SK-N-SH treated with all-trans-retinoic acid at 6 μM for 48 hours (cell line): ENCODE measurements at regions not wholly inside any gene's neighbourhood (a gene's known extent, or its start where the extent isn't known, plus 50 kb on each side); places are given as distances from the start of the nearest gene placed in this dataset.

Experiments
- ARNTL ChIP-seq: fragments of 450-650 bp; formaldehyde crosslinking; IDR thresholded peaks from 2 replicates; pipeline ENCODE4 v1.5.0; 2020; ENCODE audit warnings: low read depth, mild to moderate bottlenecking, moderate library complexity, borderline replicate concordance
- ESRRG ChIP-seq: fragments of 250-450 bp; sonication (Bioruptor Pico); IDR thresholded peaks from 2 replicates; pipeline ENCODE4 v1.6.1; 2021; ENCODE audit warnings: mild to moderate bottlenecking
- GLIS3 ChIP-seq: fragments of 250-450 bp; sonication (Bioruptor Pico); IDR thresholded peaks from 2 replicates; pipeline ENCODE4 v1.5.0; 2020; ENCODE audit warnings: mild to moderate bottlenecking, moderate library complexity
- RARB ChIP-seq: fragments of 250-450 bp; sonication (Bioruptor Pico); IDR thresholded peaks from 2 replicates; pipeline ENCODE4 v1.8.0; 2021; ENCODE audit warnings: mild to moderate bottlenecking, moderate library complexity
- TOX ChIP-seq: fragments of 250-450 bp; sonication (Bioruptor Pico); IDR thresholded peaks from 2 replicates; pipeline ENCODE4 v1.8.0; 2021; ENCODE audit warnings: mild to moderate bottlenecking, moderate library complexity, borderline replicate concordance
- ZFP3 ChIP-seq: fragments of 250-450 bp; sonication (Bioruptor Pico); IDR thresholded peaks from 2 replicates; pipeline ENCODE4 v1.5.0; 2020; ENCODE audit warnings: mild to moderate bottlenecking, moderate library complexity
- ZNF565 ChIP-seq: fragments of 450-650 bp; formaldehyde crosslinking; conservative IDR thresholded peaks from 2 replicates; pipeline ENCODE4 v1.5.0; 2020; ENCODE audit warnings: low read depth, mild to moderate bottlenecking, moderate library complexity
- TF ChIP-seq, protein P1 (sequence below): fragments of 250-450 bp; sonication (Bioruptor Pico); IDR thresholded peaks from 2 replicates; pipeline ENCODE4 v1.8.0; 2020; ENCODE audit warnings: mild to moderate bottlenecking, moderate library complexity, borderline replicate concordance

DNA sequence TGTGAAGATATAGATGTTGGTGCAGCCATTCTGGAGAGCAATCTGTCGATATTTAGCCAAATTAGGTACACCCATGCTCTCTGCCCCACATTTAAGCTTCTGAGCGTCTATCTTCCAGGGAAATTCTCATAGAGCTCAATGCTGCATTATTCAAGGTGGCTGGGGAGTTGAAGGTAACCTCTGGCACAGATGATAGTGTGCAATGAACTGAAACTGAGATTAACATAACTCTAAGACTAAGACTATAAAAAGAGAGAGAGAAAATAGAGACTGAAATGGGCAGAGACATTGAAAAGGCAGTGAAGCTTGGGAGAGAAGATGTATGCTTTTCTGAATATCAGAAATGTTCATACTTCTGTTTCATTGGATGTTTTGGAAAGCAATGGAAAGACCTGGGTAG lies 1197.0 kb upstream of the AUTS2 start:
- TF ChIP-seq, protein P1, sequence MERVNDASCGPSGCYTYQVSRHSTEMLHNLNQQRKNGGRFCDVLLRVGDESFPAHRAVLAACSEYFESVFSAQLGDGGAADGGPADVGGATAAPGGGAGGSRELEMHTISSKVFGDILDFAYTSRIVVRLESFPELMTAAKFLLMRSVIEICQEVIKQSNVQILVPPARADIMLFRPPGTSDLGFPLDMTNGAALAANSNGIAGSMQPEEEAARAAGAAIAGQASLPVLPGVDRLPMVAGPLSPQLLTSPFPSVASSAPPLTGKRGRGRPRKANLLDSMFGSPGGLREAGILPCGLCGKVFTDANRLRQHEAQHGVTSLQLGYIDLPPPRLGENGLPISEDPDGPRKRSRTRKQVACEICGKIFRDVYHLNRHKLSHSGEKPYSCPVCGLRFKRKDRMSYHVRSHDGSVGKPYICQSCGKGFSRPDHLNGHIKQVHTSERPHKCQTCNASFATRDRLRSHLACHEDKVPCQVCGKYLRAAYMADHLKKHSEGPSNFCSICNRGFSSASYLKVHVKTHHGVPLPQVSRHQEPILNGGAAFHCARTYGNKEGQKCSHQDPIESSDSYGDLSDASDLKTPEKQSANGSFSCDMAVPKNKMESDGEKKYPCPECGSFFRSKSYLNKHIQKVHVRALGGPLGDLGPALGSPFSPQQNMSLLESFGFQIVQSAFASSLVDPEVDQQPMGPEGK (CRISPR knock-in tag), result no peak
- TF ChIP-seq TOX (CRISPR knock-in tag) (no peak), ZNF565 (CRISPR knock-in tag) (no peak), ARNTL (no peak), GLIS3 (no peak), ESRRG (CRISPR knock-in tag) (no peak), RARB (CRISPR knock-in tag) (no peak), ZFP3 (CRISPR knock-in tag) (no peak)
